Embryonic facial prominence (tissue), 1 donor: ENCODE measurements at regions not wholly inside any gene's neighbourhood (a gene's known extent, or its start where the extent isn't known, plus 50 kb on each side); places are given as distances from the start of the nearest gene placed in this dataset.

Experiments used
- DNase-seq: peaks from one replicate; pipeline ENCODE4 v3.0.0-alpha.2; 2016; ENCODE audit errors: extremely low spot score

GRCh38 chr2:204268971-204269370 is 276.3 kb upstream of the PARD3B start:
- no peak for DNase-seq

- no peak for DNase-seq
Measured at GRCh38 chr2:204272089-204272488, 273.2 kb upstream of the PARD3B start.

GRCh38 chr2:204272610-204273287 is 272.5 kb upstream of the PARD3B start:
- no peak for DNase-seq

DNA sequence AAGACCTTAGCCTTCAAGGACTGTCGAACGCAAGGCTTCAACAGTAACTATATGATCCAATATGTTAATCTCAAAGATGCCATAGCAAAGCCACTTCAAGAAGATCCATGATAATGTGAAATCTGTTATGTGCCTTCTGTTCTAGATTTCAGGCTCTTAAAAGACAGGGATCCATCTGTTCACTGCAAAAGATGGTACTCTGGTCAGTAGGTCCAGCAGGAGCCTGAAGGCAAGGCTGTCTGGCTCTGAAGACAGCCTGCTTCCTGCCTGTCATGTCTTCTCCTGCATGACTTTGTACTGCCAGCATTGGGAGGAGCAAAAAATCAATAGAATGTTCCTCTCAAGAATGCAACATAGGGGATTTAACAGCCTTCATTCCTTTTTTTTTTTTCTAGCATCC is 270.8 kb upstream of the PARD3B start:
- DNase-seq = no peak

- DNase-seq = no peak
Measured at GRCh38 chr2:204274991-204275390, 270.3 kb upstream of the PARD3B start.

- DNase-seq = no peak
Measured at GRCh38 chr2:204277226-204277625, 268.0 kb upstream of the PARD3B start.

GRCh38 chr2:204278454-204278853 is 266.8 kb upstream of the PARD3B start:
- no peak for DNase-seq

GRCh38 chr2:204279819-204280218 is 265.5 kb upstream of the PARD3B start:
- DNase-seq = no peak

GRCh38 chr2:204280262-204280668 is 265.0 kb upstream of the PARD3B start:
- DNase-seq = no peak

- no peak for DNase-seq
Measured at GRCh38 chr2:204282081-204282480, 263.2 kb upstream of the PARD3B start.

- DNase-seq = no peak
Measured at GRCh38 chr2:204282525-204282924, 262.8 kb upstream of the PARD3B start.

GRCh38 chr2:204289066-204289465 is 256.2 kb upstream of the PARD3B start:
- DNase-seq = no peak

- DNase-seq = no peak
Measured at GRCh38 chr2:204292439-204292838, 252.8 kb upstream of the PARD3B start.

- no peak for DNase-seq
Measured at GRCh38 chr2:204293884-204294747, 251.2 kb upstream of the PARD3B start.

DNA sequence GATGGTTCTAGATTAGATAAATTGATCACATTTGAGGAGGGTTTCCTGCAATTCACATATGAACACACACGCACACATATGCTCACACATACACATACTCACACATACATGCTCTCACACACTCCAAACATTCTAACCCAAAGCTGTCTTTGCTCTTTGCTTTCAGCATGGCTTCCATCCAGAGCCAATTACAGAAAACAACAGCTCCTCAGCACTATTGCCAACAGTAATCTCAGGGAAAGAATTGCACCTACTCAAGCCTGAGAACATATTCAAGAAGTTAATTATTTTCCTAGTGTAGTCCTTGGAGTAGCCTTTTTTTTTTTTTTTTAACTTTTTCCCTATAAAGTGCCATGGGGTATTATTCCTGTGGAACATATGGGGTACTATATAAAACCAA is 246.9 kb upstream of the PARD3B start:
- DNase-seq = no peak

- no peak for DNase-seq
Measured at GRCh38 chr2:204299766-204300165, 245.5 kb upstream of the PARD3B start.

- no peak for DNase-seq
Measured at GRCh38 chr2:204306667-204307066, 238.6 kb upstream of the PARD3B start.

GRCh38 chr2:204312105-204312504 is 233.2 kb upstream of the PARD3B start:
- no peak for DNase-seq

GRCh38 chr2:204313256-204313655 is 232.0 kb upstream of the PARD3B start:
- DNase-seq = no peak

- DNase-seq = no peak
Measured at GRCh38 chr2:204315236-204315662, 230.0 kb upstream of the PARD3B start.

DNA sequence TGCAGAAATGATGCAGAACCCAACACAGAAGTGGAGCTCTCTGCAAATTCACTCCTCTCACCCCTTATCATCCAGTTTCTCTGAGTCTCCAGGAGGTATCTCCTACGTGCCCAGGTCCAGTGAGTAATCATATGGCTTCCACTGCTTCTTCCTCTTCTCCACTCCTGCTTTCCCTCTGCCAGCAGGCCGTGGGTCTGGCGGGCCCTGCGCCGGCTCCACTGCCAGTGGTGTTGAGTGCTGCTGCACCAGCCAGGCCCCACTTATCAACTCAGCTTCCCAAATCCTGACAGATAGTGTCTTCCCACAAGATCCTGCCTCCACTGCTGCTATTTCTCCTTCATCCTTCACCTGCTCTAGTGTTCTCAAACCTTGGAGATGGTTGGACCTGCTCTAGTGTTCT is 227.6 kb upstream of the PARD3B start:
- no peak for DNase-seq

DNA sequence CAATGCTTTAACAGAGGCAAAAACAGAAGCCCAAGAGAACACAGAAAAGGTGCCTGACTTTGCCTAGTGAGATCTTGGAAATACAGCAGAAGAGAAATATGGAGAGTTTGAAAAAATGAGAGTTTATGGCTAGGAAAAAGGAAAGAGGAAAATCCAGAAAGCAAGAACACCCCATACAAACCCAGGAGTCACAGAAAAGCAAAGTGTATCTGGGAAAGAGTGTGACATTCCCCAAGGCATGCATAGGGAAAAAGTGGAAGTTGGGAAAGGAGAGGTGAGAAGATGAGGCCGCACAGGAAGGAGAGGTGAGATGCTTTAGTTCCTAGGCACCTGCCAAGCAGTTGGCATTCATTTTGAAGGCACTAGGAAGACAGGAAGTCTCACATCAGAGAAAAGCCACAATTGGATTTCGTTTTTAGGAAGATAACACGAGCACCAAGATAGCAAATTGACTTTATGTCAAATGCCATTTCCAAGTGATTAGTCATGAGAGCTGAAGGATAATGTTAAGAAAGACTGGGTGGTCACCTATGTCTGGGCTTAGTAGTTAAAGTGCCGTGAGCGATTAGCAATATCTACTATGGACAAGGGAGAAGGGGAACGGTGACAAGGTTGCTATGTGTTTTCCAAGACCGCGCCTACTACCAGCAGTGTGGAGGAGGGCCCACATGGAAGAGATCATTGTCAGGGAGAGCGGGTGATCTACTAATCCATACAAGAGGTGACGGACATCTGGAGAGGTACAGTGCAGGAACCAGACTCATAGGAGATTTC is 224.1 kb upstream of the PARD3B start:
- no peak for DNase-seq
